ENCODE measurements at regions not wholly inside any gene's neighbourhood (a gene's known extent, or its start where the extent isn't known, plus 50 kb on each side); places are given as distances from the start of the nearest gene placed in this dataset.

GRCh38 chr15:95449230-95449628 is 881.3 kb upstream of the NR2F2 start:
- Histone ChIP-seq H3K9ac (ENCODE audit: low read length) (no peak overlapping the region), H2AFZ (ENCODE audit: low read length) (no peak overlapping the region), H3K4me3 (ENCODE audit: low read depth, low read length, poor library complexity, severe bottlenecking) (no peak overlapping the region), H4K20me1 (ENCODE audit: insufficient read depth, low read length) (no peaks in the 10 kb centered on the region), H3K9me2 (ENCODE audit: low read depth, low read length) (no peaks in the 10 kb centered on the region), H3K9me3 (ENCODE audit: low read length) (no peaks in the 10 kb centered on the region), H3K27ac (ENCODE audit: low read depth, low read length, poor library complexity, severe bottlenecking) (no peak overlapping the region), H3K36me3 (ENCODE audit: insufficient read depth, low read length) (no peaks in the 10 kb centered on the region), H3F3A (ENCODE audit: insufficient read depth, low read length) (no peaks in the 10 kb centered on the region), H3K27me3 (ENCODE audit: insufficient read depth, low read length) (no peaks in the 10 kb centered on the region), H3K4me1 (ENCODE audit: insufficient read depth, low read length, severe bottlenecking) (no peaks in the 10 kb centered on the region), H3K79me2 (ENCODE audit: insufficient read depth, low read length) (no peaks in the 10 kb centered on the region), H3K4me2 (ENCODE audit: low read length) (no peak overlapping the region)
- no peak for TF ChIP-seq EZH2 (IDR thresholded peaks at IDR 0.05; ENCODE audit: borderline replicate concordance, low read length)
- TF ChIP-seq, protein P1, sequence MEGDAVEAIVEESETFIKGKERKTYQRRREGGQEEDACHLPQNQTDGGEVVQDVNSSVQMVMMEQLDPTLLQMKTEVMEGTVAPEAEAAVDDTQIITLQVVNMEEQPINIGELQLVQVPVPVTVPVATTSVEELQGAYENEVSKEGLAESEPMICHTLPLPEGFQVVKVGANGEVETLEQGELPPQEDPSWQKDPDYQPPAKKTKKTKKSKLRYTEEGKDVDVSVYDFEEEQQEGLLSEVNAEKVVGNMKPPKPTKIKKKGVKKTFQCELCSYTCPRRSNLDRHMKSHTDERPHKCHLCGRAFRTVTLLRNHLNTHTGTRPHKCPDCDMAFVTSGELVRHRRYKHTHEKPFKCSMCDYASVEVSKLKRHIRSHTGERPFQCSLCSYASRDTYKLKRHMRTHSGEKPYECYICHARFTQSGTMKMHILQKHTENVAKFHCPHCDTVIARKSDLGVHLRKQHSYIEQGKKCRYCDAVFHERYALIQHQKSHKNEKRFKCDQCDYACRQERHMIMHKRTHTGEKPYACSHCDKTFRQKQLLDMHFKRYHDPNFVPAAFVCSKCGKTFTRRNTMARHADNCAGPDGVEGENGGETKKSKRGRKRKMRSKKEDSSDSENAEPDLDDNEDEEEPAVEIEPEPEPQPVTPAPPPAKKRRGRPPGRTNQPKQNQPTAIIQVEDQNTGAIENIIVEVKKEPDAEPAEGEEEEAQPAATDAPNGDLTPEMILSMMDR (IDR thresholded peaks at IDR 0.05; ENCODE audit: low read length) = no peak

DNA sequence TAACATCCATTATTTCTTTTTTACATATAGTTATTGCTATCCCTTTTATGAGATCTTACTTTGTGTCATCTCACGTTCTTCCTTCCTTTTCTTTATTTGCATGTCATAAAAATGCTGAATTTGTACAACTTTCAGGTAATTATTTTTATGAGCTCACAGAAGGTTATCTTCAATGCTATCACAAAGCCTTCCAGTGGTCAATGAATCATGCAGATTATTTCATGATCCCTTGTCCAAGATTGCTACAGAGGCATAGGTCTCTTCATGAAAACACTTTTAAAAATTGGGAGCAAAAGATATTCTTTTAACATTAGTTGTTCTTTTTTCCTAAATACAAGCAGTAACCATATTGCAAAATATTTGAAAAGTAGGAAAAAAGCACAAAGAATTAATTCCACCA is 880.1 kb upstream of the NR2F2 start:
- H3K79me2 ChIP-seq (ENCODE audit: insufficient read depth, low read length) = no peaks in the 10 kb centered on the region
- H2AFZ ChIP-seq (ENCODE audit: low read length) = no peak overlapping the region
- H3K27me3 ChIP-seq (ENCODE audit: insufficient read depth, low read length) = no peaks in the 10 kb centered on the region
- H3K4me3 ChIP-seq (ENCODE audit: low read depth, low read length, poor library complexity, severe bottlenecking) = no peak overlapping the region
- no peak overlapping the region for H3K9ac ChIP-seq (ENCODE audit: low read length)
- H3F3A ChIP-seq (ENCODE audit: insufficient read depth, low read length) = no peaks in the 10 kb centered on the region
- no peaks in the 10 kb centered on the region for H4K20me1 ChIP-seq (ENCODE audit: insufficient read depth, low read length)
- TF ChIP-seq, protein P1 (IDR thresholded peaks at IDR 0.05; ENCODE audit: low read length) = no peak
- TF ChIP-seq EZH2 (IDR thresholded peaks at IDR 0.05; ENCODE audit: borderline replicate concordance, low read length) = no peak
- no peaks in the 10 kb centered on the region for H3K4me1 ChIP-seq (ENCODE audit: insufficient read depth, low read length, severe bottlenecking)
- no peak overlapping the region for H3K4me2 ChIP-seq (ENCODE audit: low read length)
- H3K9me3 ChIP-seq (ENCODE audit: low read length) = no peaks in the 10 kb centered on the region
- no peak overlapping the region for H3K27ac ChIP-seq (ENCODE audit: low read depth, low read length, poor library complexity, severe bottlenecking)
- no peaks in the 10 kb centered on the region for H3K36me3 ChIP-seq (ENCODE audit: insufficient read depth, low read length)
- H3K9me2 ChIP-seq (ENCODE audit: low read depth, low read length) = no peaks in the 10 kb centered on the region

- Histone ChIP-seq H2AFZ (ENCODE audit: low read length) (no peak overlapping the region), H3K4me2 (ENCODE audit: low read length) (no peak overlapping the region), H3K9me3 (ENCODE audit: low read length) (no peaks in the 10 kb centered on the region), H4K20me1 (ENCODE audit: insufficient read depth, low read length) (no peaks in the 10 kb centered on the region), H3K27me3 (ENCODE audit: insufficient read depth, low read length) (no peaks in the 10 kb centered on the region), H3K27ac (ENCODE audit: low read depth, low read length, poor library complexity, severe bottlenecking) (no peak overlapping the region), H3K79me2 (ENCODE audit: insufficient read depth, low read length) (no peaks in the 10 kb centered on the region), H3K9ac (ENCODE audit: low read length) (no peak overlapping the region), H3K4me3 (ENCODE audit: low read depth, low read length, poor library complexity, severe bottlenecking) (no peak overlapping the region), H3K36me3 (ENCODE audit: insufficient read depth, low read length) (no peaks in the 10 kb centered on the region), H3F3A (ENCODE audit: insufficient read depth, low read length) (no peaks in the 10 kb centered on the region), H3K9me2 (ENCODE audit: low read depth, low read length) (no peaks in the 10 kb centered on the region), H3K4me1 (ENCODE audit: insufficient read depth, low read length, severe bottlenecking) (no peaks in the 10 kb centered on the region)
- TF ChIP-seq, protein P1 (IDR thresholded peaks at IDR 0.05; ENCODE audit: low read length) = no peak
- no peak for TF ChIP-seq EZH2 (IDR thresholded peaks at IDR 0.05; ENCODE audit: borderline replicate concordance, low read length)
These were observed 878.6 kb upstream of the NR2F2 start for GRCh38 chr15:95451938-95452337.
